ENCODE measurements at regions not wholly inside any gene's neighbourhood (a gene's known extent, or its start where the extent isn't known, plus 50 kb on each side); places are given as distances from the start of the nearest gene placed in this dataset.

- H3F3A ChIP-seq (replicated peaks; ENCODE audit: insufficient read depth), result peaks cover 11% of the 10 kb centered on the region
- no peak for TF ChIP-seq TEAD4 (IDR thresholded peaks at IDR 0.05; ENCODE audit: borderline replicate concordance, insufficient read depth)
- TF ChIP-seq MEF2A (IDR thresholded peaks at IDR 0.05; ENCODE audit: borderline replicate concordance, low read depth), result no peak
- TF ChIP-seq TAF1 (IDR thresholded peaks at IDR 0.05; ENCODE audit: borderline replicate concordance, low read depth, low read length), result no peak
- ChIA-PET CTCF (no interaction called here), POLR2A (no interaction called here)
- WGBS (ENCODE audit: low lambda C conversion rate), result 50% methylated on average over 2 of the region's 2 CpGs
- no peaks in the 10 kb centered on the region for H3K9me3 ChIP-seq
- DNase-seq, result no peak
- peaks cover 11 to 19% of the 10 kb centered on the region in 2 experiments; a peak in 3 of 4 replicates for H3K4me1 ChIP-seq (ENCODE audit: control insufficient read depth in 1 of 2, insufficient read depth in 2 of 2, low read depth in 1 of 2, low read length in 1 of 2)
- H3K27me3 ChIP-seq (ENCODE audit: insufficient read depth), result no peaks in the 10 kb centered on the region
- no peaks in the 10 kb centered on the region for H3K9me2 ChIP-seq
- H3K79me2 ChIP-seq (ENCODE audit: insufficient read depth), result no peaks in the 10 kb centered on the region
- H3K4me2 ChIP-seq, result no peak overlapping the region
- H3K36me3 ChIP-seq (replicated peaks in 1 of 2; ENCODE audit: control insufficient read depth in 1 of 2, insufficient read depth in 2 of 2, low read length in 1 of 2), result no peaks in the 10 kb centered on the region
- H3K27ac ChIP-seq (ENCODE audit: low read depth in 2 of 2, low read length in 1 of 2), result no peak overlapping the region
- H4K20me1 ChIP-seq (ENCODE audit: insufficient read depth), result no peaks in the 10 kb centered on the region
- no peak overlapping the region for H2AFZ ChIP-seq (ENCODE audit: low read depth)
- no peak overlapping the region for H3K9ac ChIP-seq
- no peak overlapping the region for H3K4me3 ChIP-seq (ENCODE audit: low read depth in 2 of 2, low read length in 1 of 2)
Observed at GRCh38 chrX:150203248-150203645, 159.9 kb upstream of the MAMLD1 start.

- CTCF ChIA-PET, result interaction anchor here (1.0 to 1.4 kb wide), 3 partner anchors 13 to 284 kb away, joined by 3 read pairs; no protein-coding TSS in a partner anchor
Observed at GRCh38 chrX:150205011-150205410, 158.1 kb upstream of the MAMLD1 start.

More at GRCh38 chrX:150205011-150205410, 158.1 kb upstream of the MAMLD1 start:
- Histone ChIP-seq H2AFZ (ENCODE audit: low read depth) (no peak overlapping the region), H3F3A (replicated peaks; ENCODE audit: insufficient read depth) (peaks cover 11% of the 10 kb centered on the region), H3K79me2 (ENCODE audit: insufficient read depth) (no peaks in the 10 kb centered on the region), H3K9me2 (no peaks in the 10 kb centered on the region), H3K9me3 (no peaks in the 10 kb centered on the region), H4K20me1 (ENCODE audit: insufficient read depth) (no peaks in the 10 kb centered on the region), H3K4me1 (ENCODE audit: control insufficient read depth in 1 of 2, insufficient read depth in 2 of 2, low read depth in 1 of 2, low read length in 1 of 2) (peaks cover 11 to 14% of the 10 kb centered on the region in 2 experiments; a peak in 3 of 4 replicates), H3K27ac (ENCODE audit: low read depth in 2 of 2, low read length in 1 of 2) (no peak overlapping the region), H3K9ac (no peak overlapping the region), H3K27me3 (ENCODE audit: insufficient read depth) (no peaks in the 10 kb centered on the region; the same call in 1 of the 2 replicates), H3K36me3 (replicated peaks in 1 of 2; ENCODE audit: control insufficient read depth in 1 of 2, insufficient read depth in 2 of 2, low read length in 1 of 2) (no peaks in the 10 kb centered on the region), H3K4me3 (ENCODE audit: low read depth in 2 of 2, low read length in 1 of 2) (no peak overlapping the region), H3K4me2 (no peak overlapping the region)
- POLR2A ChIA-PET, result no interaction called here
- DNase-seq, result peak; percentile 27
- WGBS (ENCODE audit: low lambda C conversion rate), result 37% methylated on average over 2 of the region's 2 CpGs
- TF ChIP-seq MEF2A (IDR thresholded peaks at IDR 0.05; ENCODE audit: borderline replicate concordance, low read depth) (no peak), ELF1 (IDR thresholded peaks at IDR 0.05) (no peak), FOSL2 (IDR thresholded peaks at IDR 0.05; ENCODE audit: borderline replicate concordance, low read depth) (no peak), RAD21 (IDR thresholded peaks at IDR 0.05; ENCODE audit: low read length) (0 out of 2 replicates have a peak, but pooled peaks have one; percentile 7), REST (IDR thresholded peaks at IDR 0.05; ENCODE audit: low read depth, low read length) (no peak), USF2 (IDR thresholded peaks at IDR 0.05; ENCODE audit: borderline replicate concordance, low read depth, low read length) (no peak), PBX3 (IDR thresholded peaks at IDR 0.05) (no peak), JUND (IDR thresholded peaks at IDR 0.05) (no peak), CTCF (IDR thresholded peaks at IDR 0.05) (peak; percentile 30)
